HFF-Myc (cell line): ENCODE measurements at regions not wholly inside any gene's neighbourhood (a gene's known extent, or its start where the extent isn't known, plus 50 kb on each side); places are given as distances from the start of the nearest gene placed in this dataset.

Experiments used
- DNase-seq: peaks from one replicate; pipeline ENCODE4 v3.0.0-alpha.2; 2011; ENCODE audit warnings: low read depth; ENCODE audit errors: extremely low read depth
- H3K4me3 ChIP-seq: replicated peaks from 2 replicates; pipeline ENCODE4 v1.5.1; 2011; ENCODE audit warnings: low read depth, mild to moderate bottlenecking, control low read depth, low read length
- CTCF ChIP-seq: IDR thresholded peaks from 2 replicates; pipeline ENCODE4 v1.5.1; 2012; ENCODE audit warnings: mild to moderate bottlenecking, low read depth, low read length, control low read depth; ENCODE audit errors: missing control alignments

- DNase-seq, result no peak
- TF ChIP-seq CTCF, result no peak
- H3K4me3 ChIP-seq, result no peak overlapping the region
Measured at GRCh38 chr4:119897260-119897659, 169.4 kb downstream of the MAD2L1 start.

- TF ChIP-seq CTCF, result no peak
- no peak overlapping the region for H3K4me3 ChIP-seq
- no peak for DNase-seq
Measured at GRCh38 chr4:119894650-119895208, 171.9 kb downstream of the MAD2L1 start.

- no peak overlapping the region for H3K4me3 ChIP-seq
- TF ChIP-seq CTCF, result no peak
- no peak for DNase-seq
Measured at GRCh38 chr4:119873794-119874325, 192.8 kb downstream of the MAD2L1 start.

GRCh38 chr4:119873132-119873531, 193.5 kb downstream of the MAD2L1 start:
- no peak overlapping the region for H3K4me3 ChIP-seq
- no peak for TF ChIP-seq CTCF
- no peak for DNase-seq

GRCh38 chr4:119872371-119873016, 194.2 kb downstream of the MAD2L1 start:
- DNase-seq, result no peak
- no peak for TF ChIP-seq CTCF
- no peak overlapping the region for H3K4me3 ChIP-seq

GRCh38 chr4:119870856-119871255, 195.8 kb downstream of the MAD2L1 start:
- no peak for DNase-seq
- no peak overlapping the region for H3K4me3 ChIP-seq
- TF ChIP-seq CTCF, result no peak
